GM18498 (cell line): ENCODE measurements at regions not wholly inside any gene's neighbourhood (a gene's known extent, or its start where the extent isn't known, plus 50 kb on each side); places are given as distances from the start of the nearest gene placed in this dataset.

Source experiments
- ATAC-seq: cut with Tn5 transposase; IDR thresholded peaks from one replicate; pipeline ENCODE4 v1.9.1; 2021; ENCODE audit warnings: mild to moderate bottlenecking, moderate library complexity; ENCODE audit not compliant: unreplicated experiment

DNA sequence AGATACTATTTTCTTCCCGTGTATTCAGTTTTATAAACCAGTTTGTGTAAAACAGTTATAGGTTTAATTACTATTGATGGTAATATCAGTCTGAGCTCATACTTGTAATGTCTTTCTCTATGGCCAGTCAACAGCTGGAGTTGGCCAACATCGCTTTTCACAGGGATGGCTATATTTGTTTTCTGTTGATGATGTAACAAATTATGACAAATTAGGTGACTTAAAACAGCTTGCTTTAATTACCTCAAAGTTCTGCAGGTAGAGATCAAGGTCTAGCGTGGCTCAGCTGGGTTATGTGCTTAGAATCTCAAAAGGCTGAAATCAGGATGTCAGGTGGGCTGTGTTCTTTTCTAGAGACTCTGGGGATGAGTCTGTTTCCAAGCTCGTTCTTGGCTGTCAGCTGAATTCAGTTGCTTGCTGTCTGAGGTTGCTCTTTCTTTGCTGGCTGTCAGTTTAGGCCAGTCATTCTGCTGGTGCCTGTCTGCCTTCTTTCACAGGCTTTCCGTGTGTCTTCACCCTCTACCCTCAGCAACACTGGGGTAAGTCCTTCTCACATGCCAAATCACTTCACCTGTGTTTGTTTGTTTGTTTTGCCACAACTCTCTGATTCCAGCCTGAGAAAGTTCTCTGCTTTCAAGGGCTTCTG, 370.2 kb upstream of the E2F7 start:
- ATAC-seq: no peak

DNA sequence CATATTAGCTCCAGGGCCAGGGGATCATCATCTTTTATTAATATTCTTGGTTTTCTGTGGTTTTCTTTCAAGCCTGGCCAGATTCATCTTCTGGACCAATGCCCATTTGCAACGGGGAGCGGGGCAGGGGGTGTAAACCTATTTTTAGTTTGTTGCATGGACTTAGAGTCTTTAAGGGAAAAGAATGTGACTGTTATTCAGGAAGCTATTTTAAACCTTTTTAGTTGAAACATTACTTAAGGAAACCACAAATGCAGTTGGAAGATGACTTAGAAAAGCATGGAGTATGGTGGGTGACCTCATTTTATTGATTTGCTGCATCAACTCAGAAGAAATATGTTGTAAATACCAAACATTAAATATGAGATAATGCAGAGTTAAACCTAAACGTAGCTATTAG, 368.4 kb upstream of the E2F7 start:
- ATAC-seq: no peak

DNA sequence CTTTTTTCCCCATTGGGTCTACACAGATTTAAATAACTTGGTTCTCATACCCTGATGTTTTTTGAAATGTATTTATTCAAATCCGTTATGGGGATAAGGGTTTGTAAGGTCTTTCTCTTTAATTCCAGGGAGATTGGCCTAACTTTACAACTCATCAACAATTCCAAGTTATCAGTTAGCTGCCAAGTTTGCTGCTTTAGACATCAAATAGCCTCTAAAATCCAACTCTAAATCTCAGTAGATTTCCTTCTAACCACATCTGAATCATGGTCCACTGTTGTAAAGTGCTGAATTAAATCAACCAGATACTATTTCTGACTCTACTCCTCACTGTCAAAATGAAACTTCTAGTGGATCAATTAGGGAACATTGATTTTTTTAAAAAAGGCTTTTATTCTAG, 364.1 kb upstream of the E2F7 start:
- no peak for ATAC-seq

DNA sequence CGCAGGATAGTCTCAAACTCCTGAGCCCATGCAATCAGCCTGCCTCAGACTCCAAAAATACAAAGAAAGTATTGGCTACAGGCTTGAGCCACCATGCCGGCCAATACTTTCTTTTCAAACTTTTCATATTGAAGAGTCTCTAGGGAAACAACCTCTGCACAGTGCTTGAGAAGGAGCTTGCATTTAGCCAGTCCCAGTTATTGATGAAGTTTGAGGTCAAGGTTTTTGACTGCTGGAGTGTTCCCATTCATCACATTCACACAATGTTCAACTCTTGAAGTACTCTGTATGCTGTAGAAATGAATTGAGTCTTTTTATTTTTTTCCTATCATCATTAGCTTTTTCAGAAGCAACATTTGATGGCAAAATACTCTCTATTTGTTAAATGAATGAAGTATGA, 355.8 kb upstream of the E2F7 start:
- no peak for ATAC-seq

DNA sequence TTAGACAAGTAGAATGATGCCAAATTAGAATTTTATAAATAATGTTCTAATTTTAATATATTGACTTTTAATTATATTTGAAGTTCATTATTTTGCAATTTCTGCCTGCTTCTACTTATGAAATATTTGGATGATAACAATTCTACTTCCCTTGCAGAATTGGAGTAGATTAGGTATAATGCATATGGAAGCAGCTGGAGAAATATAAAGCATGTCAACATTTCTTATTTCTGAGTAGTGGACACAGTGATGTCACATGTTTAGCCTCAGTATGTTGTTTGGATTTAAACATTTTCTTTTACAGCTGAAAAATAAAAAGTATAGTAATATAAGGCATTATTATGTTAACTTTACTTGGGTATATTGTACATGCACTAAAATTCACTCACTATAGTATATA, 344.2 kb upstream of the E2F7 start:
- ATAC-seq: no peak

DNA sequence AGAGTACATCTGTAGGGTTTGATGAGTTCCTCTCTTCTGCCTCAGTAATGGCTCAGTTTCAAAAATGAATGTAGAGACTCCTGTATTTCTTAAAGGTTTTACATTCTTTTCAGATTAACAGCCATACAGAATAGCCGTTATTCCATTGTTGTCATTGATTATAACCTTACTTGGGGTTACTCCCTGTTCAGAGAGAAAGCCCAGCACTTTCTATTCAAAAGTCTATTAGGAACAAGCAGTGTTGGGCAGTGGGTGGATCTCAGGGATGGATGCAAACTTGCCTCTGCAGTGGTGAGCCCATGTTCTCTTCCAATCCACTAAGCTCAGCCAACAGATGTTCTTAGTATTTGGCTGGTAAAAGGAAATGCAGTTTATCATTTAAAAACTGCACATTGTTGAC, 342.6 kb upstream of the E2F7 start:
- ATAC-seq: no peak

DNA sequence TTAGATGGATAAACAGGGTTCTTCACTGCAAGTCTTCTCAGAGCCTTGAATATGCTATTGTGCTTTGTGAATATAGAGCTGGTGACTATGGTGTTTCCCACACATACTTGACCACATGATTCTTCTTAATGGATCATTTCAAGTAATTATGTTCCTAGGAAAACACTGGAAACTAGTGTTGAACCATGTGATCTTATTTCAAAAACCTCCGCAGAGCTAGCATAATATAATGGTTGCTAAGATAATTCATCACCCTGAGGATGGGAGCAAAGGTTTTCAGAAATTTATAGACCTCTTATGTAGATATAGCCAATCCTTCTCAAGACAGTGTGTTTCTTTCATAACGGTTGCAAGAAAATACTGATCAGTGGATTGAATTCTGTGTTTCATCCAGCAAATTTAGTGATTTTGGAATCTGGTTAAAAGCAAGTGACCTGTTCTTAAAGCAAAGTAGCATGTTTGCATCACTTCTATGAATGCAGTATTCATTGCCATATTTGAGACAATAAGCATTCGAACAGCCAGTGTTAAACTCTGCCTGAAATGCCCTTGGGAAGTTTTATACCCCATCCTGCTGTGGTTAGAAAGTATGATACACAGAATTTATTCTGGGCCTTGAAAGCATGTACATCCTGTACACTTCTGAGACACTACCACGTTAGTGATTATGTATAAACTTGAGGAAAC, 341.0 kb upstream of the E2F7 start:
- ATAC-seq: no peak

DNA sequence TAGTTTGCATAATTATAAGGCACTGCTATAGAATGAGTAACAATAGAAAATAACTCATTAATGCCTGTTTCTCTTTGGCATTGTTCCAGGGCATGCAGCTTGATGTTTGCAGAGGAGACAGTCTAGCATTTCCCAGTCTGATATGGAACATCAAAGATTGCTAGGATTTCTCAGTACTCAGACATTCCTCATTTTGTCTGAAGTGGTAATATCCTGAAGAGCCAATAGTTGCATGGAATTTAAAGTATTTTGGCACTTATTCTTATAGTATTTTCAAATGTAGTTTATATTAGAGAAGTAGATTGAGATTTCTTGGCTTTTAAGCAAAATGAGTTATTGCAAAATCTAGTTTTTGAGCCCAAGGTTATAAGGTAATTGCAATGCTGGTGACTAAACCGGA, 337.3 kb upstream of the E2F7 start:
- no peak for ATAC-seq

DNA sequence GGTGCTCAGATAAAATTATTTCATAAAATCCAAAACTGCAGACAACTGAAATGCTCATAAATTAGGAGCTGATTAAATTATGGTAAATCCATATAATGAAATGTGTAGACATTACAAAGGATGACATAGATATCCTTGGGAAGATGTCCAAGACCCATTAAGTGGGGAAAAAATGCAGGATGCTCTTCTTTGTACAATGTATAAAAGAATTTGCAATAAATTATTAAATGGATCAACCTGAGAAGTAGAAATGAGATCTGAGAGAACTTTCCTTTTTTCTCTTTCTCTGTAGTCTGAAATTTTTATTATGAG, 336.4 kb upstream of the E2F7 start:
- ATAC-seq: no peak

DNA sequence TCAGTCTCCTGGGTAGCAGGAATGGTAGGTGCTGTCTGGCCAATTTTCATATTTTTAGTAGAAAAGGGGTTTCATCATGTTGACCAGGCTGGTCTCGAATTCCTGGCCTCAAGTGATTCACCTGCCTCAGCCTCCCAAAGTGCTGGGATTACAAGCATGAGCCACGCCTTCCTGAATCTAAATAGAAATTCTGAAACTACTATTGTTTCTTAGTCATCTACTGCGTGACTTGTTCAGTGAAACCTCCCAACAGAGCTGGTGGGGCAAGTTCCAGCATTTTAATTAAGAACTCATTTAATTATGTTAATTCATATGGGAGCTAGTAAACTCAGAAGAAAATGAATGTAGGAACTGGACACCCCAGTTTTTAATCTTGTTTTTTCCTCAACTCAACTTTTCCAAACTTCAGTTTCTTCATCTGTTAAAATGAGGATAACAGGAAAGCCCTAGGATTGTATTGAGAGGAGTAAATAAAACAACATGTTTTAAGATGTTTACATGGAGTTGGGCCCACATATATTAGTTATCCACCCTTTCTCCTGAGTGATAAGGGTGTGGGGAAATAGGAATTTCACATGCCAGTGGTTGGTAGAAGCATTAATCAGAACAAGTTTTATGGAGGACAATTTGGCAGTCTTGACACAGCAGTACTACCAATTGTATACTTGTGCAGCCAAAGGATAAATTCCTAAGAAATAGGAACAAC, 335.8 kb upstream of the E2F7 start:
- no peak for ATAC-seq

DNA sequence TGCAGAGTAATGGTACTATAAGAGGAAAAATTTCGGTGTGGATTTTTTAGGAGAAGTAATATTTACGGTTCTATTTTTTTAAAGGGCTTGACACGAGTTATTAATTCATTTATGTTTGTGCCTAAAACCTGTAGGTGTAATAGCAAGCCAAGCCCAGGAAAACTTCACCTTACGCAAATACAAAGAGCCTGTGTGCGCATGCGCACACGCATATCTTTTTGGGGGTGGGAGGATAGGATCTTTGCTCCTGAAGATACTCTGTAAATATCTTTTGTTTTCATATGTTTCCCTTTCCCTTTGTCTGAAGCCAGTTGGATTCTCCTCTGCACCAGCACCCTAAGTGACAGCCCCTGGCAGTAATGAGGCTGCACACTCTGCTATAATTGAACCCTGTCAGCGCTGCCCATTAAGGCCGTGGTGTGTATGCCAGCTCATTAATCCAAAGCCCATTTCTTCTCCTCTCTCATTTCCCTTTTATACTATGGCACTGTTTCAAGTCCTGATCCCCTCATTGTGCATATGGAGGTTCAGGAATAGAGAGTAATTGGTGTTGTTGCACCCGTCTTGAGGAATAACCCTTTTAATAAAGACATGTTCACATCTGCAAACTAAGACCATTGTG, 327.2 kb upstream of the E2F7 start:
- no peak for ATAC-seq

DNA sequence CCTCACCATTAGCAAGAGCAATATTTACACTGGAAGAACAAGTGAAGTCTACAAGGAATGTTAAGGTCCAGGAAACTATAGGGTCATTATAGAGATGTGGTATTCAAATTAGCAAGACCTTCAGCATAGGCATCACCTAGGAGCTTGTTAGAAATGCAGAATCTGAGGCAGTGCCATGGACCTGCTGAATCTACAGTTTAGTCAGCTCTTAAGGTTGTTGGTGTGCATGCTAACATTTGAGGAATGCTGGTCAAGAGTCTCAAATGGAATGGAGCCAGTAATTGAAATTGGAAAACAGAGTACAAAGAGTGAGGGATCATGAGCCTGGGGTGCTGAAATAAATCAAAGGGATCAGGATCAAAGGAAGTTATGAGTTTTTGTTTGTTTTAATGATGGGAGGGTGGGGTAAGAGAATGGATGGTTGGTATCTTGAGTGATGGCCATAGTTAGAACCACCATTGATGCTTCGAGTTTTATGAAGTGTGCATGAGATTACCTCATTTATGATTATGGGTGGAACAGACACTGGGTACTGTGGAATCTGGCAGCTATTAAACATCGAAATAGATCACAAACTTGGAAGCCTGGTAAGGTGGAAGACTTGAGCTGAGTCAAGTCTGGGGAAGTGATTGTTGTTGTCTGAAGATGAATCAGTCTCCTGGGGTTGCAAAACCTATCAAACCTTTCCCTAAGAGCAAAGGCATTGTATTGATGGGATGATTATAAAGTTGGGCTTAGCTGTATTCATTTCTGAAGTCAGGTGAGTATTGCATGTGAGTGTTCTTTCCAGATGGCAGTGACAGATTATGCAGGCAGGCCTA, 323.3 kb upstream of the E2F7 start:
- no peak for ATAC-seq

DNA sequence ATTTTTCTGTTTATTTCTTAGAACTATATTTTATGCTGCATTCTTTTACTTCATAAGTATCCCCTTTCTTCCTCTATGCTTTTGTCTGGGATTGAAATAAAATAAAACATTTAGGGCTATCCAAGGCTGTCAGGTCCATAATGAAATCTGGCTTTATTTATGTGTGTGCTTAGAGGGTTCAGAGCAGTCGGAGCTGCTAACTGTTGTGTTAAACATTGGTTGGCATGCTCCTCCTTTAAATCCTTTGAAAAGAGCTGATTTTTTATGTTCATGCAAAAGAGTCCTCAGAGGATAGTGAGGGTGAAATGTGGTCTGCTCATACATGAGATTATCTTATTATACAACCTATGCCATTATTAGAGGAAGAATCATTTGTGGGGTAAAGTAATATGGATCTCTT, 322.3 kb upstream of the E2F7 start:
- no peak for ATAC-seq

DNA sequence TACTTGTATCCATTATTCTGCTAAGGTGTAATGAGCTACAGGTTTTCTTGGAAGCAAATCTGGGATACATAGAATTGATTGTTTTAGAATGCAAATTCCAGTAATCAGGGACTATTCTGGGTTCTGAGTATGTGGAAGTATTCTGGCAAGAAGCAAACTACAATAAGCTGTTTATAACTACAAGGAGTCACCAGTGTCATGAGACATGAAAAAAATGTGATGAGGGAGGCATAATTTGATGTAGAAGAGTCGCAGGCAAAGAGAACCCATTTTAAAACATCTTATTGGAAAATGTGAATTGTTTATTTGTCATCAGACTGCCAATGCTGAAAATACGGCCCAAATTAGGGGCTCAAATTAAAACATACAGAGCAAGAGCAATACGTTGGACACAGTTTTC, 321.8 kb upstream of the E2F7 start:
- no peak for ATAC-seq

DNA sequence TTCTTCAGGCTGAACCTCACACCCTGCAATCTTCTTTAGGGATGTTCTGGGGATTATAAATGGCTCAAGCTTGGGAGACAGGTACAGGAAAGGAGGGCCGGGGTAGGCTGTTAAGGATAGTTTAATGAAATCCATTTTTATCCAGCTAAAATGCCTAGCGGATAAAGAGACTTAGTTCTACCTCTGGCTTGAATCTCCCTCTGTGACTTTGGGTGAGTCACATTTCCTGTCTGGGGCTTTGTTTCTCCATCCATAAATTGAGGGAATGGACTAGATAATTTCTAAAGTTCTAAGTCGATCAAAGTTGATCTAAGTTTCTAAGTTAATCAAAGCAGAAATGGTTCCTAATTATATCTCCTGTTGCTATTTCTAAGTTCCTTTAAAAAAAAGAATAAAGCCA, 319.6 kb upstream of the E2F7 start:
- ATAC-seq: no peak

DNA sequence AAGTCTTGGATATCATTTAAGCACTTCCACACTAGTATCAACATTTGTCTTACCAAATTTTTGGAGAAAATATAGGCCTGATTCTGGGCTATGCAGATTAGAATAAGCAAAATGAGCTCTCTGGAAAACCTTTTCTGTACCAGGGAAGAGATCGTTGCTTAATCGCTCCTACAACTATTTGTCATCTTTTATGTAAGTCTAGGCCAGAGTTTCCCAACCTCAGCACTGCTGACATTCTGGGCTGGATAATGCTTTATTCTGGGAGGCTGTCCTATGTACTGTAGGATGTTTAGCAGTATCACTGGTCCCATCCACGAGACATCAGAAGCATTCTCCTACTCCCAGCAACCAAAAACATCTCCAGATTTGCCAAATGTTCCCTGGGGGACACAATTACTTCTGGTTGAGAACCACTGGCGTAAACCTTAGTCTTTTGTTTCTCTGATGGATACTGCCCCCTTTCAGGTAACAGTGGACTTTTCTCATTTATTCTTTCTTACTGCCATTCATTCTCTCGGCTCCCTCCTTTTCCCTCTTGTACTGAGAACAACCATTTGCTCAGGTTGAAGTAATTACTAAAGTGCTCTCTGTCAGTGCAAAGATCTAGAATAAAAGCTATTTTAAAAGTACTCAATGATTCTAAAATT, 316.9 kb upstream of the E2F7 start:
- no peak for ATAC-seq

DNA sequence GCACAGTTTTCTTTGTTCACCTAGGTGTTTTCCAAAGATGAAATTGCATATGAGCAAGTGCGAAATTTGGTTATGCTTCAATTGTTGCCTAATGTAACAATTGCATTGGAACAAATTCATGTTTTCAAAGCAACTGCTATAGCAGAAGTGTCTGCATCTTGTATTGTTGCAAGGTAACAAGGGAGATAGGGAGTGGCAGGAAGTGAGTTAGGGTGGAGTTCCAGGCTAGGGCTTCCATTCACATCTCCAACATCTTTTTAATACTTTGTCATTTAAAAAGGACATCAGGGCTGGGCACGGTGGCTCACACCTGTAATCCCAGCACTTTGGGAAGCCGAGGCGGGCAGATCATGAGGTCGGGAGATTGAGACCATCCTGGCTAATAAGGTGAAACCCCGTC, 312.3 kb upstream of the E2F7 start:
- ATAC-seq: no peak

DNA sequence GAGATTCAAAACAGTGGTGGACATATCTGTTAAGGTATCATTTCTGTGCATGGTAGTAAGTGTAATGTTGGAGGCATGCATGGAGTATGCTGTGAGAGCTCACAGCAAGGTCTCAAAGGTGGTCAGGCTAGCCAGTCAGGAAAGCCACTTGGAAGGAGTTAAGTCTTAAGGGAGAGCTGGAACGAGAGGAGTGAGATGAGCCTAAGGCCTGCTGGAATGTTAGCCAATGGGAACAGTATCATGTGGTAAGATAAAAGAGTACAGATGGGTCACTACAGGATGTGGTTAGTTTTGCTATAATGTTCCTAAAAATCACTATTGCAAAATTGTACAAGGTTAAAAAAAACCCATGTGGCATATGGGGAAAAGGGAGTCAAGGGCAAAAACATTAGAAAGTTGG, 311.7 kb upstream of the E2F7 start:
- ATAC-seq: no peak

DNA sequence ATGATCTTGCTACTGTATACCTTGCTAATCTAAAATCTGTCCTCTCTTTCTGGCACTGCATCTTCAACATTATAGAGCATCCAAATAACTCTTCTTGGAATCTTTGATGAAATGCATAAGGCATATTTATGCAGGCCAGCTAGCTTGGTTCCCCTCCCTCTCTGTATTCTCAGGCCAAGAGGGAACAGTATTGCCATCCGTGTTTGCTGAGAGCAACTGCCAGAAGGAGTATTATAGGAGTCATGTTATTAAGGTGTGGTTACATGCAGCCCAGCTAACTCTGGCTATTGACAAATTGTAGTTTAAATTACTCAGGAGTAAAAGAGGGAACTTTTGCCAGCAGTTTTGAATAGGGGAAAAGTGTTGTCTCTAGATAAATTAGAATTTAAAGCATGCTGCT, 309.3 kb upstream of the E2F7 start:
- ATAC-seq: no peak

DNA sequence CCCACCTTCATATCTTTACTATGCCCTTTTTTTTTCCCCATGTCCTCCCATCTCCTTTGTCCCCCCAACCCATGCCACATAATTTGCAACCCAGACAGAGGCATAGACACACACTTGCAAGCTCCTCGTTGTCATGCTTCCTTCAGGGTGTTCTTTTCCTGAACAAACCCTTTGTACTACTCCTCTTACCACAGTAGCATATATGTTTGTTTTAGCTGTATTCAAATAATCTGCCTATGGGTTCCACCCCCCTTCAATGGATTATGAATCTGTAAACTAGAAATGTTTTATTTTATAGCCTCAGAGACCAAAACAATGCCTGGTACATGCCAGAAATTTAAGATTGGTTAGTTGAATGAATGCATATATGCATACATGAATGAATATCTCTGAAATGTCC, 307.1 kb upstream of the E2F7 start:
- ATAC-seq: no peak

DNA sequence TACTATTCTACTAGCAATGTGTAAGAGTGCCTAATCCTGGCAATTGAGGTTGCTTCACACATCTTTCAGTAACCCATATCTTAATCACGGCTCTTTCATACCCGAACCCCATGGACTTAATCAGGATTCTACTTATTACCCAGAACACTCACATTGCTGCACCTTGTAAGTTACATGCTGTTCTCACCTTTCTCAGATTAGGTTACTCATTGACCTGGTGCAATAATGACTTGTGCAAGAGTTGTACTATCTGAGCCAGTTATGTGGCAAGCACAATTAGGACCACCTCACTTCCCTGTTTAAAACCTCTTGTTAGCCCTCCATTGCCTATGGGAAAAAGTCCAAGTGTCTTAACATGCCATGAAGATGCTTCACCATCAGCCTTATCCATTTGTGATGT, 306.7 kb upstream of the E2F7 start:
- no peak for ATAC-seq
